Caco-2 (cell line): ENCODE measurements at regions not wholly inside any gene's neighbourhood (a gene's known extent, or its start where the extent isn't known, plus 50 kb on each side); places are given as distances from the start of the nearest gene placed in this dataset.

Source experiments
- BruUV-seq: library from RNA; stranded (reverse); fragments of 400-500 nt; replicated peaks from 2 replicates; lab custom pipeline; 2021; lab: Mats Ljungman, UMichigan
- CTCF ChIA-PET: fragments of 300-600 bp; sonication (Branson Sonifier 250); formaldehyde crosslinking; loops from one replicate; lab custom pipeline; 2022; ENCODE audit warnings: antibody characterized with exemption; lab: Charles Lee
- POLR2A ChIA-PET: fragments of 300-600 bp; sonication (Branson Sonifier 250); formaldehyde crosslinking; loops from one replicate; lab custom pipeline; 2022; ENCODE audit warnings: antibody characterized with exemption; lab: Charles Lee
- DNase-seq, 2 experiments: peaks; one replicate each; pipeline versions ENCODE4 v3.0.0 to v3.0.0-alpha.2; 2020 to 2022
- H3K27me3 ChIP-seq: replicated peaks from 2 replicates; pipeline ENCODE4 v1.6.0; 2011; ENCODE audit warnings: low read length; ENCODE audit not compliant: control insufficient read depth, insufficient read depth
- H3K36me3 ChIP-seq: 2 replicates; pipeline ENCODE4 v1.5.1; 2011; ENCODE audit warnings: low read length; ENCODE audit not compliant: control insufficient read depth, insufficient read depth
- H3K4me1 ChIP-seq: fragments of 250-450 bp; sonication (Bioruptor Pico); 2 replicates; pipeline ENCODE4 v1.5.1; 2020; ENCODE audit warnings: mild to moderate bottlenecking
- H3K4me3 ChIP-seq: 2 replicates; pipeline ENCODE4 v1.5.1; 2011; ENCODE audit warnings: low read depth, mild to moderate bottlenecking, control low read depth, low read length
- H3K9me3 ChIP-seq: fragments of 250-450 bp; sonication (Bioruptor Pico); 2 replicates; pipeline ENCODE4 v1.5.1; 2020; ENCODE audit warnings: mild to moderate bottlenecking, moderate library complexity
- H3K27ac Mint-ChIP-seq: one replicate; pipeline ENCODE4 v1.8.0; 2022; ENCODE audit warnings: mixed read lengths; ENCODE audit not compliant: unreplicated experiment
- H3K27me3 Mint-ChIP-seq: one replicate; pipeline ENCODE4 v1.8.0; 2022; ENCODE audit warnings: mixed read lengths; ENCODE audit not compliant: insufficient read depth, unreplicated experiment
- H3K36me3 Mint-ChIP-seq: one replicate; pipeline ENCODE4 v1.8.0; 2022; ENCODE audit warnings: mild to moderate bottlenecking, mixed read lengths; ENCODE audit not compliant: insufficient read depth, unreplicated experiment
- H3K4me1 Mint-ChIP-seq: one replicate; pipeline ENCODE4 v1.8.0; 2022; ENCODE audit warnings: low read depth, mixed read lengths; ENCODE audit not compliant: unreplicated experiment
- H3K4me3 Mint-ChIP-seq: one replicate; pipeline ENCODE4 v1.8.0; 2022; ENCODE audit warnings: mild to moderate bottlenecking, moderate library complexity, mixed read lengths; ENCODE audit not compliant: unreplicated experiment
- H3K9me3 Mint-ChIP-seq: one replicate; pipeline ENCODE4 v1.8.0; 2022; ENCODE audit warnings: mixed read lengths; ENCODE audit not compliant: unreplicated experiment
- CTCF ChIP-seq, 2 experiments: fragments of 200-600 bp in 1 of 2; IDR thresholded peaks; 1 replicate in 1 of 2; 2 replicates in 1 of 2; pipeline versions ENCODE4 v1.5.1 to v1.8.0; 2011 to 2022; ENCODE audit warnings: antibody characterized with exemption in 1 of 2, control low read depth in 1 of 2, inconsistent platforms in 1 of 2, low read depth in 1 of 2, low read length in 1 of 2, mild to moderate bottlenecking in 1 of 2, moderate library complexity in 1 of 2; ENCODE audit not compliant: insufficient read depth in 1 of 2, severe bottlenecking in 1 of 2, unreplicated experiment in 1 of 2
- intact Hi-C: fragments of 100-400 bp; cut with micrococcal nuclease; formaldehyde crosslinking; loops from one replicate; pipeline ENCODE4 v1.10.0; 2022; ENCODE audit not compliant: unreplicated experiment

GRCh38 chr4:28391877-28392276 lies 1531.2 kb downstream of the STIM2 start:
- no peaks in the 10 kb centered on the region for H3K36me3 Mint-ChIP-seq
- no peaks in the 10 kb centered on the region for H3K9me3 Mint-ChIP-seq
- Histone ChIP-seq H3K27me3 (no peaks in the 10 kb centered on the region), H3K4me3 (no peak overlapping the region), H3K4me1 (no peaks in the 10 kb centered on the region), H3K36me3 (no peaks in the 10 kb centered on the region), H3K9me3 (no peaks in the 10 kb centered on the region)
- no peaks in the 10 kb centered on the region for H3K27me3 Mint-ChIP-seq
- no TSS peak for BruUV-seq
- DNase-seq, result no peak
- no peak overlapping the region for H3K4me3 Mint-ChIP-seq
- TF ChIP-seq CTCF (IDR thresholded peaks at IDR 0.05; ENCODE audit: insufficient read depth in 1 of 2, low read depth in 1 of 2, low read length in 1 of 2, severe bottlenecking in 1 of 2, unreplicated experiment in 1 of 2), result no peak
- peaks cover 6% of the 10 kb centered on the region for H3K4me1 Mint-ChIP-seq
- CTCF ChIA-PET, result no interaction called here
- POLR2A ChIA-PET, result no interaction called here
- intact Hi-C loops, result no loop called here
- no peak overlapping the region for H3K27ac Mint-ChIP-seq

GRCh38 chr4:28402751-28403150 lies 1542.1 kb downstream of the STIM2 start:
- Histone ChIP-seq H3K27me3 (no peaks in the 10 kb centered on the region), H3K36me3 (no peaks in the 10 kb centered on the region), H3K4me3 (no peak overlapping the region), H3K9me3 (0 out of 2 replicates have a peak, but pooled peaks cover 3% of the 10 kb centered on the region), H3K4me1 (no peaks in the 10 kb centered on the region)
- no peak overlapping the region for H3K27ac Mint-ChIP-seq
- no peak for DNase-seq
- BruUV-seq, result no TSS peak
- intact Hi-C loops, result no loop called here
- ChIA-PET CTCF (no interaction called here), POLR2A (no interaction called here)
- H3K27me3 Mint-ChIP-seq, result no peaks in the 10 kb centered on the region
- TF ChIP-seq CTCF (IDR thresholded peaks at IDR 0.05; ENCODE audit: insufficient read depth in 1 of 2, low read depth in 1 of 2, low read length in 1 of 2, severe bottlenecking in 1 of 2, unreplicated experiment in 1 of 2), result no peak
- no peaks in the 10 kb centered on the region for H3K4me1 Mint-ChIP-seq
- H3K36me3 Mint-ChIP-seq, result no peaks in the 10 kb centered on the region
- H3K4me3 Mint-ChIP-seq, result no peak overlapping the region
- H3K9me3 Mint-ChIP-seq, result peaks cover 21% of the 10 kb centered on the region

DNA sequence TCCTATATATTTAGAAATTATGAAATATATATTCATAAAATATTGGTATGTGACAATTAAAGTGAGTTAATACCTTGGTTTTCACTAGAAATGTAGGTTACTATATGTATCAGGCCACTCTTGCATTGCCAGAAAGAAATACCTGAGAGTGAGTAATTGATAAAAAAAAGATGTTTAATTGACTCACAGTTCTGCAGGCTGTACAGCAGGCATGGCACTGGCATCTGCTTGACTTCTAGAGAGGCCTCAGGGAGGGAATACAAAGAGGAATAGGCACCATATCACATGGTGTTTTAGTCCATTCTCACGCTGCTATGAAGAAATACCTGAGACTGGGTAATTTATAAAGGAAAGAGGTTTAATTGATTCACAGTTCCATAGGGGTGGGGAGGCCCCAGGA lies 1560.6 kb downstream of the STIM2 start:
- ChIA-PET POLR2A (no interaction called here), CTCF (no interaction called here)
- no peaks in the 10 kb centered on the region for H3K9me3 Mint-ChIP-seq
- no peak for DNase-seq
- Histone ChIP-seq H3K4me1 (no peaks in the 10 kb centered on the region), H3K4me3 (no peak overlapping the region), H3K9me3 (no peaks in the 10 kb centered on the region), H3K36me3 (no peaks in the 10 kb centered on the region), H3K27me3 (no peaks in the 10 kb centered on the region)
- no peaks in the 10 kb centered on the region for H3K27me3 Mint-ChIP-seq
- no peaks in the 10 kb centered on the region for H3K36me3 Mint-ChIP-seq
- intact Hi-C loops, result no loop called here
- no peaks in the 10 kb centered on the region for H3K4me1 Mint-ChIP-seq
- H3K4me3 Mint-ChIP-seq, result no peak overlapping the region
- no TSS peak for BruUV-seq
- TF ChIP-seq CTCF (IDR thresholded peaks at IDR 0.05; ENCODE audit: insufficient read depth in 1 of 2, low read depth in 1 of 2, low read length in 1 of 2, severe bottlenecking in 1 of 2, unreplicated experiment in 1 of 2), result no peak
- H3K27ac Mint-ChIP-seq, result no peak overlapping the region
